ENCODE measurements at regions not wholly inside any gene's neighbourhood (a gene's known extent, or its start where the extent isn't known, plus 50 kb on each side); places are given as distances from the start of the nearest gene placed in this dataset.
"Not testable (repeated sequence)": the region's sequence is repeated elsewhere in the genome, so short reads cannot be mapped to it uniquely, and the experiment has no call there.

GRCh38 chr6:28809947-28810658 is 113.7 kb downstream of the TRIM27 start:
- ATAC-seq (no peak), DNase-seq (no peak)
- intact Hi-C loops (cut with DNase I, micrococcal nuclease): no loop called here

GRCh38 chr6:28810659-28811053 is 113.1 kb downstream of the TRIM27 start:
- DNase-seq (no peak), ATAC-seq (no peak)
- intact Hi-C loops (cut with DNase I, micrococcal nuclease): no loop called here

GRCh38 chr6:28811873-28812272 is 111.9 kb downstream of the TRIM27 start:
- DNase-seq (no peak), ATAC-seq (no peak)
- intact Hi-C loops (cut with DNase I, micrococcal nuclease): no loop called here

- intact Hi-C loops (cut with DNase I, micrococcal nuclease): no loop called here
- DNase-seq (no peak), ATAC-seq (no peak)
These were observed 110.8 kb downstream of the TRIM27 start for GRCh38 chr6:28812778-28813569.

GRCh38 chr6:28814032-28814976 is 109.5 kb downstream of the TRIM27 start:
- no peak for DNase-seq
- no peak for ATAC-seq
- intact Hi-C loops (cut with DNase I, micrococcal nuclease): no loop called here

GRCh38 chr6:28816339-28816908 is 107.4 kb downstream of the TRIM27 start:
- intact Hi-C loops (cut with DNase I, micrococcal nuclease): no loop called here
- ATAC-seq (no peak), DNase-seq (no peak)

GRCh38 chr6:28816909-28817807 is 106.6 kb downstream of the TRIM27 start:
- no peak for DNase-seq
- intact Hi-C loops (cut with DNase I, micrococcal nuclease): no loop called here
- no peak for ATAC-seq

GRCh38 chr6:28817808-28818145 is 106.0 kb downstream of the TRIM27 start:
- no peak for DNase-seq
- ATAC-seq: no peak
- intact Hi-C loops (cut with DNase I, micrococcal nuclease): no loop called here

GRCh38 chr6:28824793-28825731 is 98.7 kb downstream of the TRIM27 start:
- intact Hi-C loops (cut with DNase I, micrococcal nuclease): no loop called here
- ATAC-seq: no peak
- DNase-seq: no peak

- ATAC-seq: no peak
- intact Hi-C loops (cut with DNase I, micrococcal nuclease): no loop called here
- DNase-seq: no peak
These were observed 98.0 kb downstream of the TRIM27 start for GRCh38 chr6:28825732-28826293.

- ATAC-seq, DNase-seq: not testable (repeated sequence)
- intact Hi-C loops (cut with DNase I, micrococcal nuclease): loop anchor here in 1 of 2 donors (10.0 kb wide), 1 partner anchor 183 kb away; no protein-coding TSS in a partner anchor
These were observed 92.1 kb downstream of the TRIM27 start for GRCh38 chr6:28831683-28832082.

- peak in 1 of 2 donors; percentile 7 for DNase-seq
- intact Hi-C loops (cut with DNase I, micrococcal nuclease): loop anchor here (5.0 to 10.0 kb wide), 3 partner anchors 106 to 178 kb away; no protein-coding TSS in a partner anchor
- ATAC-seq: not testable (repeated sequence)
These were observed 87.1 kb downstream of the TRIM27 start for GRCh38 chr6:28836703-28837102.

GRCh38 chr6:28838289-28838633 is 85.5 kb downstream of the TRIM27 start:
- peak; percentile 28 to 54 for DNase-seq
- peak; percentile 72 for ATAC-seq
- intact Hi-C loops (cut with DNase I, micrococcal nuclease): loop anchor here (5.0 to 10.0 kb wide), 3 partner anchors 104 to 177 kb away; no protein-coding TSS in a partner anchor

GRCh38 chr6:28838634-28839442 is 84.9 kb downstream of the TRIM27 start:
- DNase-seq (peak; percentile 78 to 90), ATAC-seq (peak; percentile 76)
- intact Hi-C loops (cut with DNase I, micrococcal nuclease): loop anchor here (5.0 to 10.0 kb wide), 3 partner anchors 103 to 176 kb away; no protein-coding TSS in a partner anchor

GRCh38 chr6:28839443-28840120 is 84.2 kb downstream of the TRIM27 start:
- intact Hi-C loops (cut with DNase I, micrococcal nuclease): loop anchor here (5.0 to 10.0 kb wide), 3 partner anchors 103 to 175 kb away; no protein-coding TSS in a partner anchor
- no peak for ATAC-seq
- DNase-seq: no peak

All from left colon (tissue), 2 donors.